HepG2 (cell line): ENCODE measurements at regions not wholly inside any gene's neighbourhood (a gene's known extent, or its start where the extent isn't known, plus 50 kb on each side); places are given as distances from the start of the nearest gene placed in this dataset.

ENCODE experiments used
- ATAC-seq: fragments of 200-7000 bp; cut with Tn5 transposase; 3 replicates; pipeline ENCODE4 v1.9.1; 2020; ENCODE audit warnings: mild to moderate bottlenecking, moderate library complexity
- BruUV-seq: library from RNA; stranded (reverse); fragments of 400-500 nt; replicated peaks from 2 replicates; lab custom pipeline; 2021; lab: Mats Ljungman, UMichigan
- CTCF ChIA-PET: fragments of 300-600 bp; formaldehyde crosslinking; extraction: SDS; loops from one replicate; lab custom pipeline; 2021; ENCODE audit warnings: low total read pairs, inconsistent platforms, low intra/inter-chr PET ratio; lab: Yijun Ruan, JAX
- POLR2A ChIA-PET: fragments of 350-600 bp; sonication (Branson Sonifier 250); formaldehyde crosslinking; loops from one replicate; lab custom pipeline; 2020; ENCODE audit warnings: antibody characterized with exemption, inconsistent platforms; lab: Yijun Ruan, JAX
- DNase-seq: peaks from one replicate; pipeline ENCODE4 v3.0.0-alpha.2; 2015; ENCODE audit warnings: low spot score
- FAIRE-seq: peaks from 3 replicates; lab custom pipeline; 2011; peaks lifted over from hg19 to GRCh38; lab: Jason Lieb, UNC
- H2AFZ ChIP-seq: one replicate; pipeline ENCODE4 v1.6.1; 2011; ENCODE audit warnings: low read length, inconsistent platforms
- H3K27ac ChIP-seq: fragments of 300-600 bp; 3 replicates; pipeline ENCODE4 v1.8.0; 2011; ENCODE audit warnings: mixed run types, mild to moderate bottlenecking, mixed read lengths, low read length, inconsistent platforms; ENCODE audit not compliant: insufficient read depth; ENCODE audit errors: extremely low read length
- H3K27me3 ChIP-seq, 2 experiments: fragments of 200-600 bp in 1 of 2; 2 replicates in 1 of 2; 3 replicates in 1 of 2; pipeline versions ENCODE4 v1.6.0 to v1.8.0; 2011; ENCODE audit warnings: low read length in 2 of 2, mild to moderate bottlenecking in 2 of 2, moderate library complexity in 2 of 2, inconsistent platforms in 1 of 2; ENCODE audit not compliant: insufficient read depth in 2 of 2, control insufficient read depth in 1 of 2
- H3K36me3 ChIP-seq, 2 experiments: fragments of 200-600 bp in 1 of 2; replicated peaks in 1 of 2; 2 replicates in 1 of 2; 3 replicates in 1 of 2; pipeline versions ENCODE4 v1.5.1 to v1.8.0; 2011; ENCODE audit warnings: low read length in 2 of 2, inconsistent platforms in 1 of 2; ENCODE audit not compliant: insufficient read depth in 2 of 2, control insufficient read depth in 1 of 2
- H3K4me1 ChIP-seq: 2 replicates; pipeline ENCODE4 v1.5.1; 2012; ENCODE audit warnings: low read length, inconsistent platforms; ENCODE audit not compliant: insufficient read depth
- H3K4me2 ChIP-seq: 2 replicates; pipeline ENCODE4 v1.6.0; 2011; ENCODE audit warnings: low read depth, low read length, inconsistent platforms
- H3K4me3 ChIP-seq, 3 experiments: fragments of 200-600 bp in 1 of 3; sonication (generic), shearing (Covaris generic) in 1 of 3; replicated peaks in 1 of 3; 2 replicates each; pipeline ENCODE4 v1.5.1; 2011 to 2016; ENCODE audit warnings: low read length in 3 of 3, inconsistent platforms in 2 of 3, low read depth in 2 of 3, mild to moderate bottlenecking in 2 of 3, control low read depth in 1 of 3, mixed read lengths in 1 of 3; ENCODE audit not compliant: insufficient read depth in 1 of 3
- H3K79me2 ChIP-seq: one replicate; pipeline ENCODE4 v1.6.1; 2011; ENCODE audit warnings: low read length, inconsistent platforms; ENCODE audit not compliant: insufficient read depth
- H3K9ac ChIP-seq: 2 replicates; pipeline ENCODE4 v1.6.0; 2011; ENCODE audit warnings: mild to moderate bottlenecking, low read depth, low read length, inconsistent platforms; ENCODE audit not compliant: insufficient read depth
- H3K9me3 ChIP-seq: 2 replicates; pipeline ENCODE4 v1.5.1; 2012; ENCODE audit warnings: mild to moderate bottlenecking, low read length
- H4K20me1 ChIP-seq: 2 replicates; pipeline ENCODE4 v1.6.0; 2011; ENCODE audit warnings: inconsistent platforms, mild to moderate bottlenecking, low read length, moderate library complexity; ENCODE audit not compliant: insufficient read depth
- AHDC1 ChIP-seq: sonication (generic); formaldehyde crosslinking; IDR thresholded peaks from 2 replicates; pipeline ENCODE4 v1.5.1; 2020; ENCODE audit warnings: mild to moderate bottlenecking, missing genetic modification reagents, borderline replicate concordance
- MBD4 ChIP-seq: IDR thresholded peaks from 2 replicates; pipeline ENCODE4 v1.6.1; 2012; ENCODE audit warnings: low read length, inconsistent platforms, borderline replicate concordance
- MIXL1 ChIP-seq: IDR thresholded peaks from 2 replicates; pipeline ENCODE4 v1.6.1; 2016
- NFE2L2 ChIP-seq: fragments of 150-350 bp; IDR thresholded peaks from 2 replicates; pipeline ENCODE4 v1.6.1; 2014; ENCODE audit warnings: low read length
- POLR2G ChIP-seq: fragments of 200-400 bp; formaldehyde crosslinking; IDR thresholded peaks from 2 replicates; pipeline ENCODE4 v1.6.1; 2018; ENCODE audit warnings: mild to moderate bottlenecking, low read depth, low read length, moderate library complexity
- SRF ChIP-seq: IDR thresholded peaks from 2 replicates; pipeline ENCODE4 v1.6.1; 2011; ENCODE audit warnings: mild to moderate bottlenecking, low read depth, low read length, moderate library complexity
- STAT5B ChIP-seq: sonication (generic); formaldehyde crosslinking; IDR thresholded peaks from 2 replicates; pipeline ENCODE4 v1.4.0; 2020; ENCODE audit warnings: missing genetic modification reagents
- ZNF503 ChIP-seq: sonication (generic); formaldehyde crosslinking; IDR thresholded peaks from 2 replicates; pipeline ENCODE4 v1.4.0; 2020; ENCODE audit warnings: missing genetic modification reagents
- ZNF543 ChIP-seq: sonication (generic); formaldehyde crosslinking; IDR thresholded peaks from 2 replicates; pipeline ENCODE4 v1.4.0; 2020; ENCODE audit warnings: mild to moderate bottlenecking, missing genetic modification reagents
- ZNF781 ChIP-seq: sonication (generic); formaldehyde crosslinking; IDR thresholded peaks from 2 replicates; pipeline ENCODE4 v1.5.1; 2020; ENCODE audit warnings: borderline replicate concordance, mild to moderate bottlenecking, missing genetic modification reagents; ENCODE audit errors: not compliant biosample characterization
- WGBS: methylation state at CpG from one replicate; pipeline ENCODE4 v1.1.6; 2017; ENCODE audit warnings: low lambda C conversion rate; 5-methylcytosine and 5-hydroxymethylcytosine counted together
- in situ Hi-C: cut with HindIII; loops from 2 replicates; pipeline ENCODE4 v1.10.0; 2017; ENCODE audit warnings: low pct_unique_long_range_greater_than_20kb; ENCODE audit not compliant: extremely low pct_ligation_motif_present
- intact Hi-C: fragments of 100-400 bp; cut with micrococcal nuclease; formaldehyde crosslinking; loops from one replicate; pipeline ENCODE4 v1.10.0; 2022; ENCODE audit not compliant: unreplicated experiment
- TF ChIP-seq, protein P1 (sequence below): sonication (generic); formaldehyde crosslinking; IDR thresholded peaks from 2 replicates; pipeline ENCODE4 v1.9.0; 2021; ENCODE audit warnings: missing genetic modification reagents, borderline replicate concordance
- TF ChIP-seq, protein P2 (sequence below): sonication (generic); formaldehyde crosslinking; IDR thresholded peaks from 2 replicates; pipeline ENCODE4 v1.8.1; 2022; ENCODE audit warnings: low read depth, mild to moderate bottlenecking, missing genetic modification reagents

GRCh38 chr16:8398548-8398947 lies 191.8 kb downstream of the TMEM114 start:
- FAIRE-seq (no peak), DNase-seq (no peak), ATAC-seq (no peak)
- H3K36me3 ChIP-seq: no peaks in the 10 kb centered on the region
- no peak overlapping the region for H3K4me3 ChIP-seq
- H3K9ac ChIP-seq: no peak overlapping the region
- H2AFZ ChIP-seq: no peak overlapping the region
- ChIA-PET POLR2A (no interaction called here), CTCF (no interaction called here)
- no peaks in the 10 kb centered on the region for H3K4me1 ChIP-seq
- BruUV-seq: no TSS peak
- H4K20me1 ChIP-seq: no peaks in the 10 kb centered on the region
- intact Hi-C loops: loop anchor here (10.0 kb wide), 1 partner anchor 64 kb away; no protein-coding TSS in a partner anchor
- H3K9me3 ChIP-seq: no peaks in the 10 kb centered on the region
- peaks cover 0 to 7% of the 10 kb centered on the region in 2 experiments; a peak in 2 of 5 replicates for H3K27me3 ChIP-seq
- H3K79me2 ChIP-seq: no peaks in the 10 kb centered on the region
- WGBS: 3% methylated on average over 2 of the region's 2 CpGs
- H3K27ac ChIP-seq: no peak overlapping the region
- no peak overlapping the region for H3K4me2 ChIP-seq
- in situ Hi-C loops: no loop called here
- TF ChIP-seq, protein P1, sequence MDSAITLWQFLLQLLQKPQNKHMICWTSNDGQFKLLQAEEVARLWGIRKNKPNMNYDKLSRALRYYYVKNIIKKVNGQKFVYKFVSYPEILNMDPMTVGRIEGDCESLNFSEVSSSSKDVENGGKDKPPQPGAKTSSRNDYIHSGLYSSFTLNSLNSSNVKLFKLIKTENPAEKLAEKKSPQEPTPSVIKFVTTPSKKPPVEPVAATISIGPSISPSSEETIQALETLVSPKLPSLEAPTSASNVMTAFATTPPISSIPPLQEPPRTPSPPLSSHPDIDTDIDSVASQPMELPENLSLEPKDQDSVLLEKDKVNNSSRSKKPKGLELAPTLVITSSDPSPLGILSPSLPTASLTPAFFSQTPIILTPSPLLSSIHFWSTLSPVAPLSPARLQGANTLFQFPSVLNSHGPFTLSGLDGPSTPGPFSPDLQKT (CRISPR knock-in tag): no peak
- no peak for TF ChIP-seq ZNF503
- no peak for TF ChIP-seq ZNF543 (CRISPR knock-in tag)
- no peak for TF ChIP-seq ZNF781 (CRISPR knock-in tag)
- TF ChIP-seq STAT5B (CRISPR knock-in tag): no peak
- TF ChIP-seq MIXL1 (CRISPR knock-in tag): no peak
- no peak for TF ChIP-seq POLR2G
- TF ChIP-seq AHDC1 (CRISPR knock-in tag): no peak
- no peak for TF ChIP-seq SRF
- TF ChIP-seq MBD4: no peak
- TF ChIP-seq, protein P2, sequence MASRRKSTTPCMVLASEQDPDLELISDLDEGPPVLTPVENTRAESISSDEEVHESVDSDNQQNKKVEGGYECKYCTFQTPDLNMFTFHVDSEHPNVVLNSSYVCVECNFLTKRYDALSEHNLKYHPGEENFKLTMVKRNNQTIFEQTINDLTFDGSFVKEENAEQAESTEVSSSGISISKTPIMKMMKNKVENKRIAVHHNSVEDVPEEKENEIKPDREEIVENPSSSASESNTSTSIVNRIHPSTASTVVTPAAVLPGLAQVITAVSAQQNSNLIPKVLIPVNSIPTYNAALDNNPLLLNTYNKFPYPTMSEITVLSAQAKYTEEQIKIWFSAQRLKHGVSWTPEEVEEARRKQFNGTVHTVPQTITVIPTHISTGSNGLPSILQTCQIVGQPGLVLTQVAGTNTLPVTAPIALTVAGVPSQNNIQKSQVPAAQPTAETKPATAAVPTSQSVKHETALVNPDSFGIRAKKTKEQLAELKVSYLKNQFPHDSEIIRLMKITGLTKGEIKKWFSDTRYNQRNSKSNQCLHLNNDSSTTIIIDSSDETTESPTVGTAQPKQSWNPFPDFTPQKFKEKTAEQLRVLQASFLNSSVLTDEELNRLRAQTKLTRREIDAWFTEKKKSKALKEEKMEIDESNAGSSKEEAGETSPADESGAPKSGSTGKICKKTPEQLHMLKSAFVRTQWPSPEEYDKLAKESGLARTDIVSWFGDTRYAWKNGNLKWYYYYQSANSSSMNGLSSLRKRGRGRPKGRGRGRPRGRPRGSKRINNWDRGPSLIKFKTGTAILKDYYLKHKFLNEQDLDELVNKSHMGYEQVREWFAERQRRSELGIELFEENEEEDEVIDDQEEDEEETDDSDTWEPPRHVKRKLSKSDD (CRISPR knock-in tag): no peak
- TF ChIP-seq NFE2L2: no peak
